Immature natural killer cell (primary cell): ENCODE measurements at regions not wholly inside any gene's neighbourhood (a gene's known extent, or its start where the extent isn't known, plus 50 kb on each side); places are given as distances from the start of the nearest gene placed in this dataset.

Source experiments
- DNase-seq, 3 donors: peaks; one replicate each; pipeline ENCODE4 v3.0.0; 2022; ENCODE audit warnings: mixed read lengths in 1 of 3
- H3K27ac Mint-ChIP-seq, 6 donors: one replicate each; pipeline ENCODE4 v1.8.0; 2020; ENCODE audit warnings: mixed read lengths in 6 of 6, mild to moderate bottlenecking in 5 of 6, inconsistent platforms in 4 of 6, moderate library complexity in 3 of 6
- H3K27me3 Mint-ChIP-seq, 3 donors: one replicate each; pipeline ENCODE4 v1.8.0; 2020 to 2021; ENCODE audit warnings: low read depth in 3 of 3, mild to moderate bottlenecking in 3 of 3, mixed read lengths in 3 of 3, moderate library complexity in 3 of 3, inconsistent platforms in 1 of 3
- H3K36me3 Mint-ChIP-seq, 3 donors: one replicate each; pipeline ENCODE4 v1.8.0; 2020; ENCODE audit warnings: mixed read lengths in 3 of 3, inconsistent platforms in 2 of 3, mild to moderate bottlenecking in 2 of 3
- H3K4me1 Mint-ChIP-seq, 2 donors: one replicate each; pipeline ENCODE4 v1.8.0; 2020; ENCODE audit warnings: inconsistent platforms in 2 of 2, mild to moderate bottlenecking in 2 of 2, mixed read lengths in 2 of 2, moderate library complexity in 1 of 2
- H3K4me3 Mint-ChIP-seq, 5 donors: one replicate each; pipeline ENCODE4 v1.8.0; 2020; ENCODE audit warnings: mild to moderate bottlenecking in 5 of 5, mixed read lengths in 5 of 5, inconsistent platforms in 3 of 5, moderate library complexity in 3 of 5
- H3K9me3 Mint-ChIP-seq, 6 donors: one replicate each; pipeline ENCODE4 v1.8.0; 2020; ENCODE audit warnings: mild to moderate bottlenecking in 6 of 6, mixed read lengths in 6 of 6, inconsistent platforms in 4 of 6, moderate library complexity in 3 of 6

DNA sequence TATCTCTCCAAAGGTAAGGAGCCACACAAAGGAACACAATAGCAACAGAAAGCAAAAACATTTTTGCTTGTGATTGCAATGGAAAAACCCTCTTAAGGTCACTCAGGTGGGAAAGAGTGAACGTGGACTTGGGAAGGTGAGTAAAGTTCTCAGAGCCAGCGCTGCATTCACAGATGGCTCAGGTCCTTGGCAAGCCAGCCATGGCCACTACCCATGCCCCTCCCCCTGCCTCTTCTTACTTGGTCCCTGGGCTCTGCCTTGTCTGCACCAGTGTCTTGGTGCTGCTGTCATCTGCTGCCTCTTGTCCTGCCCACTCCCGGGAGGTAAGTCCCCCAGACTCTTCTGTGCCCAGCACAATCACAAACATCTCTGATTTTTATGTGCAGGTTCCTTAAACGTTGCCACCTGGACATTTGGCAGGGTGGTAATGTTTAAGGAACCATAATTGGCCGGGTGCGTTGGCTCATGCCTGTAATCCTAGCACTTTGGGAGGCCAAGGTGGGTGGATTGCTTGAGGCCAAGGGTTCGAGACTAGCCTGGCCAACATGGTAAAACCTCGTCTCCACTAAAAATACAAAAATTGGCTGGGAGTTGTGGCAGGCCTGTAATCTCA is 74.6 kb downstream of the FEM1C start:
- Mint-ChIP-seq H3K27ac (no peak overlapping the region), H3K27me3 (peaks cover 0 to 3% (median 0%) of the 10 kb centered on the region in 3 donors), H3K9me3 (no peaks in the 10 kb centered on the region), H3K4me1 (no peaks in the 10 kb centered on the region), H3K36me3 (no peaks in the 10 kb centered on the region), H3K4me3 (no peak overlapping the region)
- DNase-seq, result no peak

GRCh38 chr5:115467628-115468027 is 76.9 kb downstream of the FEM1C start:
- H3K4me3 Mint-ChIP-seq, result no peak overlapping the region
- H3K27ac Mint-ChIP-seq, result no peak overlapping the region
- H3K4me1 Mint-ChIP-seq, result no peaks in the 10 kb centered on the region
- no peaks in the 10 kb centered on the region for H3K9me3 Mint-ChIP-seq
- H3K36me3 Mint-ChIP-seq, result no peaks in the 10 kb centered on the region
- peaks cover 0 to 3% (median 0%) of the 10 kb centered on the region in 3 donors for H3K27me3 Mint-ChIP-seq
- DNase-seq, result no peak

DNA sequence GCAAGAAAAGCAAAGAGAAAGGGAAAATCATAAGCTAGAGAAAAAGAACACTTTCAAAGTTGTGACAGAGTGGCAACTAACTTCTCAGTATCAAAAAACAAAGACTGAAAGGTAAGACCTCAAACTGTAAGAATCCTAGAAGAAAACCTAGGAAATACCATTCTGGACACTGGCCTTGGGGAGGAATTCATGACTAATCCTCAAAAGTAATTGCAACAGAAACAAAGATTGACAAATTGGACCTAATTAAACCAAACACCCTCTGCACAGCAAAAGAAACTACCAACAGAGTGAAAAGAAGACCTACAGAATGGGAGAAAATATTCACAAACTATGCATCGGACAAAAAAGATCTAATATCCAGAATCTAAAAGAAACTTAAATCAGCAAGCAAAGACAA is 79.1 kb downstream of the FEM1C start:
- Mint-ChIP-seq H3K36me3 (no peaks in the 10 kb centered on the region), H3K4me3 (no peak overlapping the region), H3K27ac (no peak overlapping the region), H3K27me3 (peaks cover 0 to 3% (median 2%) of the 10 kb centered on the region in 3 donors), H3K9me3 (peaks cover 0 to 2% (median 0%) of the 10 kb centered on the region in 6 donors), H3K4me1 (no peaks in the 10 kb centered on the region)
- DNase-seq, result no peak

GRCh38 chr5:115463983-115464382 is 80.6 kb downstream of the FEM1C start:
- H3K4me3 Mint-ChIP-seq, result no peak overlapping the region
- H3K9me3 Mint-ChIP-seq, result peaks cover 0 to 2% (median 0%) of the 10 kb centered on the region in 6 donors
- H3K27me3 Mint-ChIP-seq, result peaks cover 0 to 3% (median 2%) of the 10 kb centered on the region in 3 donors
- H3K27ac Mint-ChIP-seq, result no peak overlapping the region
- no peak for DNase-seq
- no peaks in the 10 kb centered on the region for H3K4me1 Mint-ChIP-seq
- H3K36me3 Mint-ChIP-seq, result no peaks in the 10 kb centered on the region

DNA sequence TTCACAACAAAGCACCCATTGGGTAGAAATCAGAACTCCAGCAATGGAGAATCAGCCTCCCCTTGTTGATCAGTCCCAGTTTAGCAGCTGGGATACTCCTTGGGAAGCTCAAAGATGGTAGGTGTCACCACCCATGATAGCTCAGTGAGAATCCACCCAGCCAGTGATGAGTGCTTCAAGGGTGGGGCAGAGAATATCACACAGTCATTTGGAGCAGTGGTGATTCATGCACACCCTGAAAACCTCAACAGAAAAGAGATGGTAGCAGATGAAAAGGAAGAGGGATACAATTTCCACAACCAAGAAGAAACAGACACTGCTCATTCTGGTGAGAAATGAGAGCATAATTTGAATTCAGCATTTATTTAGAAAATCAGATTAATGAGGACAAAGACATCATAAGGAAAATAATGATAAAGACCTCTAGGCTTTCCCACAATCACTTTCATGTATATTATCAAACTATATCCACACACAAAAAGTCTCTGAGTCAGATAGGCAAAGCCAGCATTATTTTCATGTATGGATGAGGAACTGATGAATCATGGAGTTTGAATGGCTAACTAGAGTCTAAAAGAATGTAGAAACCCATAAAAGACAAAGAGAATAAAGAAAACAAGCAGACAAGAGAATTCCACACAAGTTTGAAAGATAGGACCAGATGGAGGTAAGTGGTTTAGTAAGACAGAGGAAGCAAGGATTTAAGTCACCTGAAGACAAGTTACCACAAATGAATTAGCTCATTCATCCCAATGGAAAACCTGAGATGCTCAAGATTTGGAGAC is 82.9 kb downstream of the FEM1C start:
- no peaks in the 10 kb centered on the region for H3K36me3 Mint-ChIP-seq
- H3K4me1 Mint-ChIP-seq, result no peaks in the 10 kb centered on the region
- no peak overlapping the region for H3K4me3 Mint-ChIP-seq
- DNase-seq, result no peak
- no peak overlapping the region for H3K27ac Mint-ChIP-seq
- H3K27me3 Mint-ChIP-seq, result peaks cover 0 to 2% (median 1%) of the 10 kb centered on the region in 3 donors
- peaks cover 0 to 2% (median 0%) of the 10 kb centered on the region in 6 donors for H3K9me3 Mint-ChIP-seq

- Mint-ChIP-seq H3K9me3 (peaks cover 0 to 2% (median 0%) of the 10 kb centered on the region in 6 donors), H3K4me3 (no peak overlapping the region), H3K4me1 (no peaks in the 10 kb centered on the region), H3K27ac (no peak overlapping the region), H3K36me3 (no peaks in the 10 kb centered on the region), H3K27me3 (peaks cover 0 to 2% (median 1%) of the 10 kb centered on the region in 3 donors)
- no peak for DNase-seq
These were observed 83.5 kb downstream of the FEM1C start for GRCh38 chr5:115461093-115461492.

- Mint-ChIP-seq H3K4me1 (no peaks in the 10 kb centered on the region), H3K27ac (no peak overlapping the region), H3K4me3 (no peak overlapping the region), H3K9me3 (peaks cover 0 to 2% (median 0%) of the 10 kb centered on the region in 6 donors), H3K27me3 (peaks cover 0 to 2% (median 0%) of the 10 kb centered on the region in 3 donors), H3K36me3 (no peaks in the 10 kb centered on the region)
- no peak for DNase-seq
These were observed 84.1 kb downstream of the FEM1C start for GRCh38 chr5:115460472-115460871.

GRCh38 chr5:115459855-115460341 is 84.7 kb downstream of the FEM1C start:
- Mint-ChIP-seq H3K27ac (no peak overlapping the region), H3K4me1 (no peaks in the 10 kb centered on the region), H3K4me3 (no peak overlapping the region), H3K27me3 (peaks cover 0 to 2% (median 0%) of the 10 kb centered on the region in 3 donors), H3K36me3 (no peaks in the 10 kb centered on the region), H3K9me3 (peaks cover 0 to 2% (median 0%) of the 10 kb centered on the region in 6 donors)
- no peak for DNase-seq

- Mint-ChIP-seq H3K9me3 (peaks cover 0 to 2% (median 0%) of the 10 kb centered on the region in 6 donors), H3K4me1 (no peaks in the 10 kb centered on the region), H3K4me3 (no peak overlapping the region), H3K27ac (no peak overlapping the region), H3K27me3 (peaks cover 0 to 2% (median 2%) of the 10 kb centered on the region in 3 donors), H3K36me3 (no peaks in the 10 kb centered on the region)
- no peak for DNase-seq
These were observed 86.2 kb downstream of the FEM1C start for GRCh38 chr5:115458416-115458815.

- Mint-ChIP-seq H3K9me3 (peaks cover 0 to 2% (median 0%) of the 10 kb centered on the region in 6 donors), H3K27ac (no peak overlapping the region), H3K4me1 (no peaks in the 10 kb centered on the region), H3K4me3 (no peak overlapping the region), H3K36me3 (no peaks in the 10 kb centered on the region), H3K27me3 (peaks cover 0 to 2% (median 2%) of the 10 kb centered on the region in 3 donors)
- no peak for DNase-seq
These were observed 86.6 kb downstream of the FEM1C start for GRCh38 chr5:115458003-115458409.

GRCh38 chr5:115457571-115457970 is 87.0 kb downstream of the FEM1C start:
- Mint-ChIP-seq H3K9me3 (peaks cover 0 to 2% (median 0%) of the 10 kb centered on the region in 6 donors), H3K27ac (no peak overlapping the region), H3K27me3 (peaks cover 0 to 2% (median 2%) of the 10 kb centered on the region in 3 donors), H3K4me1 (no peaks in the 10 kb centered on the region), H3K36me3 (no peaks in the 10 kb centered on the region), H3K4me3 (no peak overlapping the region)
- DNase-seq, result no peak

DNA sequence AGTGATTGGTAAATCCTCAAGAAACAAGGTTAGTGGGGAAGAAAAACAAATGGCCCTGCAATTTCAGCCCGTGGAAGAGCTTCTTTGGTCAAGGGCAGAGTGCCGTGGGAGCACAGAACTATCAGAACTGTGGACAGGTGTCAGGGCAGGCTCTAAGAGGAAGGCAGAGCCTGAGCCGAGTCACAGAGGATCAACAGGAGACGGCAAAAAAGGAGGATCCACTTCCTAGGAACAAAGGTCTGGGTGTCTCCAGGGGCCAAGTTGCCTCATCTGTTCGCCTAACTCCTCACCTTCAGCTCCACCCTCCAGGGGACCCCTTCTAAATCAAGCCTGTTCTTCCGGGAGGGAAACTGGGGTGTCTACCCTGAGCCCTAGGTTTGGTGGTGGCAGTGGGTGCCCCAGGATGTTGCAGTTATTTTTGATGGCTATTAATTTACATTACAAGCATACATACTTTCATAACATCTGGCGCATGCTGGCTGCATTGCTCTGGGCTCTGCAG is 88.0 kb downstream of the FEM1C start:
- Mint-ChIP-seq H3K4me3 (no peak overlapping the region), H3K9me3 (peaks cover 0 to 1% (median 0%) of the 10 kb centered on the region in 6 donors), H3K36me3 (no peaks in the 10 kb centered on the region), H3K27ac (no peak overlapping the region), H3K27me3 (peaks cover 0 to 2% (median 2%) of the 10 kb centered on the region in 3 donors), H3K4me1 (no peaks in the 10 kb centered on the region)
- DNase-seq, result no peak

DNA sequence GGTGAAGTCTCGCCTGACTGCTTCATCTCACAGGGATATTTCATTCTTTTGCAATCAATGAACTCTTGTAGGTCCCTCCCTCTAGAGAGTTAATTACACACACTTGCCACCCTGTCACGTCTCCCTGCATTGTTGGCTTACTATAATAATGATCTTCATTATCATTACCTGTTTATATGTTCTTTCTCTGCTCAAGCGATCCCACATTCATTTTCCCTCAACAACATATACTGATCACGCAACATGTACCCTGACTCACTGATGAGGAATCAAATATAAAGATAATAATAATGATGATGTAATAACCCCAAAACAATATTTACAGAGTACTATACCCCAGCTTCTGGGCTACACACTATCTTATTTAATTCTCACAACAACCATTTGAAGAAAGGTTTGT is 88.5 kb downstream of the FEM1C start:
- no peaks in the 10 kb centered on the region for H3K4me1 Mint-ChIP-seq
- H3K4me3 Mint-ChIP-seq, result no peak overlapping the region
- H3K36me3 Mint-ChIP-seq, result no peaks in the 10 kb centered on the region
- DNase-seq, result no peak
- no peak overlapping the region for H3K27ac Mint-ChIP-seq
- H3K9me3 Mint-ChIP-seq, result no peaks in the 10 kb centered on the region
- peaks cover 0 to 2% (median 0%) of the 10 kb centered on the region in 3 donors for H3K27me3 Mint-ChIP-seq

DNA sequence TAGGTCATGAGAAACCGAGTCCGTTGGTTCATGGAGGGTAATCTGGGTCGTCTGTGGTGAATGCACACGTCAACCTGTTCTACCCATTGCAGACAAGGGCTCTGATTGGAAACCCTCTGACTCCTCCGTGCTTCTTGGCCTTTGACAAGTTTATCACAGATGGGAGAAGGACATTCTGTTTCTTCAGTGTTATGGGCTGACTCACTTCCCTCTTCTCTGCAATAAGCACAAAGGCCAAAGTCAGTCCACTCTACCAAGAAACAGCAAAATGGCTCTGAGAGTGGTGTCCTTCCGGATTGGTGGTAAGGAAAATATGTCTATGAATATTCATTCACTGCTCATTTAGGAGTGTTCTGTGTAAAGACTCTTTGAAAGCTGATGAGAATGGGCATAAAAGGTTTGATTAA is 89.3 kb downstream of the FEM1C start:
- Mint-ChIP-seq H3K27me3 (peaks cover 0 to 2% (median 2%) of the 10 kb centered on the region in 3 donors), H3K36me3 (no peaks in the 10 kb centered on the region), H3K9me3 (no peaks in the 10 kb centered on the region), H3K4me3 (no peak overlapping the region), H3K4me1 (no peaks in the 10 kb centered on the region), H3K27ac (no peak overlapping the region)
- DNase-seq, result no peak
